B cell (primary cell): ENCODE measurements at regions not wholly inside any gene's neighbourhood (a gene's known extent, or its start where the extent isn't known, plus 50 kb on each side); places are given as distances from the start of the nearest gene placed in this dataset.

Source experiments
- ATAC-seq: fragments of 200-7000 bp; cut with Tn5 transposase; one replicate; pipeline ENCODE4 v1.10.0; 2021; ENCODE audit warnings: low read depth, mild to moderate bottlenecking, moderate number of reproducible peaks, moderate library complexity
- CTCF ChIA-PET: fragments of 350-600 bp; sonication (Branson Sonifier 250); formaldehyde crosslinking; loops from one replicate; lab custom pipeline; 2021; ENCODE audit warnings: antibody characterized with exemption, inconsistent platforms; lab: Charles Lee
- POLR2A ChIA-PET: fragments of 350-600 bp; sonication (Branson Sonifier 250); formaldehyde crosslinking; loops from one replicate; lab custom pipeline; 2021; ENCODE audit warnings: antibody characterized with exemption; lab: Charles Lee
- DNase-seq: peaks from one replicate; pipeline ENCODE4 v3.0.0; 2013
- H2AFZ ChIP-seq: 2 replicates; pipeline ENCODE4 v1.6.1; 2012; ENCODE audit warnings: mild to moderate bottlenecking, low read depth, low read length; ENCODE audit not compliant: insufficient read depth, poor library complexity, severe bottlenecking
- H3K27ac ChIP-seq, 2 donors: 1 replicate in 1 of 2; 2 replicates in 1 of 2; pipeline ENCODE4 v1.5.1; 2012 to 2013; ENCODE audit warnings: low read length in 2 of 2, mild to moderate bottlenecking in 2 of 2, moderate library complexity in 1 of 2
- H3K27me3 ChIP-seq, 4 experiments: fragments of 200-600 bp in 1 of 4; sonication (generic) in 1 of 4; replicated peaks in 1 of 4; 1 replicate in 2 of 4; 2 replicates in 2 of 4; pipeline versions ENCODE4 v1.6.1 to v1.7.0; 2013 to 2016; ENCODE audit warnings: low read length in 3 of 4, mild to moderate bottlenecking in 2 of 4, mixed read lengths in 1 of 4, moderate library complexity in 1 of 4; ENCODE audit not compliant: insufficient read depth in 4 of 4, control insufficient read depth in 3 of 4; ENCODE audit errors: control extremely low read depth in 1 of 4
- H3K36me3 ChIP-seq, 2 experiments: replicated peaks in 1 of 2; 1 replicate in 1 of 2; 2 replicates in 1 of 2; pipeline versions ENCODE4 v1.6.1 to v1.7.1; 2013; ENCODE audit warnings: low read length in 1 of 2; ENCODE audit not compliant: insufficient read depth in 2 of 2, control insufficient read depth in 1 of 2; ENCODE audit errors: control extremely low read depth in 1 of 2, extremely low read depth in 1 of 2
- H3K4me1 ChIP-seq, 2 donors: fragments of 200-600 bp in 1 of 2; sonication (generic) in 1 of 2; 1 replicate in 1 of 2; 2 replicates in 1 of 2; pipeline versions ENCODE4 v1.5.1 to v1.6.1; 2013 to 2017; ENCODE audit warnings: low read length in 2 of 2; ENCODE audit not compliant: control insufficient read depth in 2 of 2, insufficient read depth in 2 of 2
- H3K4me2 ChIP-seq: replicated peaks from 2 replicates; pipeline ENCODE3; 2012; ENCODE audit warnings: mild to moderate bottlenecking, low read depth, low read length; ENCODE audit not compliant: poor library complexity, severe bottlenecking
- H3K4me3 ChIP-seq, 5 experiments: fragments of 200-600 bp in 1 of 5; sonication (generic) in 1 of 5; 1 replicate in 3 of 5; 2 replicates in 2 of 5; pipeline versions ENCODE4 v1.5.1 to v1.7.0; 2011 to 2016; ENCODE audit warnings: low read length in 4 of 5, mild to moderate bottlenecking in 4 of 5, low read depth in 2 of 5, control low read depth in 1 of 5, moderate library complexity in 1 of 5; ENCODE audit not compliant: insufficient read depth in 1 of 5; ENCODE audit errors: control extremely low read depth in 1 of 5, extremely low read depth in 1 of 5
- H3K79me2 ChIP-seq: fragments of 200-600 bp; sonication (generic); one replicate; pipeline ENCODE4 v1.6.0; 2016; ENCODE audit warnings: low read length; ENCODE audit not compliant: control insufficient read depth, insufficient read depth
- H3K9ac ChIP-seq: fragments of 200-600 bp; sonication (generic); 2 replicates; pipeline ENCODE4 v1.6.1; 2017; ENCODE audit warnings: mild to moderate bottlenecking, low read length, moderate library complexity
- H3K9me3 ChIP-seq, 3 donors: one replicate each; pipeline versions ENCODE4 v1.6.1 to v1.7.1; 2013; ENCODE audit warnings: low read length in 2 of 3; ENCODE audit not compliant: control insufficient read depth in 2 of 3, insufficient read depth in 1 of 3; ENCODE audit errors: control extremely low read depth in 1 of 3
- H4K20me1 ChIP-seq: 2 replicates; pipeline ENCODE4 v1.6.0; 2012; ENCODE audit warnings: mild to moderate bottlenecking, low read length; ENCODE audit not compliant: insufficient read depth, control insufficient read depth, poor library complexity, severe bottlenecking
- H3K27ac Mint-ChIP-seq: one replicate; pipeline ENCODE4 v1.8.0; 2021; ENCODE audit warnings: mixed read lengths
- H3K27me3 Mint-ChIP-seq: one replicate; pipeline ENCODE4 v1.8.0; 2021; ENCODE audit warnings: mixed read lengths
- H3K4me1 Mint-ChIP-seq: one replicate; pipeline ENCODE4 v1.8.0; 2021; ENCODE audit warnings: mixed read lengths
- H3K4me3 Mint-ChIP-seq: one replicate; pipeline ENCODE4 v1.8.0; 2021; ENCODE audit warnings: mixed read lengths
- H3K9me3 Mint-ChIP-seq: one replicate; pipeline ENCODE4 v1.8.0; 2022; ENCODE audit warnings: mixed read lengths; ENCODE audit not compliant: insufficient read depth
- CTCF ChIP-seq: fragments of 200-600 bp; IDR thresholded peaks from one replicate; pipeline ENCODE4 v1.8.0; 2022; ENCODE audit warnings: antibody characterized with exemption, mild to moderate bottlenecking
- EZH2 ChIP-seq: IDR thresholded peaks from 2 replicates; pipeline ENCODE4 v1.6.1; 2012; ENCODE audit warnings: borderline replicate concordance, low read depth, mild to moderate bottlenecking, moderate library complexity, low read length; ENCODE audit not compliant: insufficient read depth, poor library complexity, severe bottlenecking
- WGBS: methylation state at CpG from one replicate; pipeline ENCODE4 v1.1.5; 2013; ENCODE audit warnings: missing lambda C conversion rate; ENCODE audit not compliant: insufficient coverage; 5-methylcytosine and 5-hydroxymethylcytosine counted together
- intact Hi-C: fragments of 100-400 bp; cut with micrococcal nuclease; formaldehyde crosslinking; loops from one replicate; pipeline ENCODE4 v1.10.0; 2022

GRCh38 chr3:118116991-118117390 lies 917.7 kb downstream of the IGSF11 start:
- Mint-ChIP-seq H3K27ac (no peak overlapping the region), H3K9me3 (peaks cover 3% of the 10 kb centered on the region), H3K4me1 (no peaks in the 10 kb centered on the region), H3K27me3 (no peaks in the 10 kb centered on the region), H3K4me3 (no peak overlapping the region)
- DNase-seq (no peak), ATAC-seq (no peak)
- intact Hi-C loops, result no loop called here
- Histone ChIP-seq H3K9me3 (no peaks in the 10 kb centered on the region), H3K9ac (no peak overlapping the region), H3K4me3 (no peak overlapping the region), H3K36me3 (no peaks in the 10 kb centered on the region), H3K27me3 (no peaks in the 10 kb centered on the region), H4K20me1 (no peaks in the 10 kb centered on the region), H2AFZ (no peak overlapping the region), H3K27ac (no peak overlapping the region), H3K4me1 (no peaks in the 10 kb centered on the region), H3K79me2 (no peaks in the 10 kb centered on the region), H3K4me2 (no peak overlapping the region)
- ChIA-PET POLR2A (no interaction called here), CTCF (no interaction called here)
- WGBS, result no CpG with 5 or more reads among the region's 3 CpGs
- TF ChIP-seq EZH2 (no peak), CTCF (no peak)

- no peaks in the 10 kb centered on the region for H3K27me3 Mint-ChIP-seq
Measured at GRCh38 chr3:118126751-118127150, 907.9 kb downstream of the IGSF11 start.

More at GRCh38 chr3:118126751-118127150, 907.9 kb downstream of the IGSF11 start:
- Mint-ChIP-seq H3K4me3 (no peak overlapping the region), H3K9me3 (no peaks in the 10 kb centered on the region), H3K27ac (no peak overlapping the region), H3K4me1 (no peaks in the 10 kb centered on the region)
- no peaks in the 10 kb centered on the region for H3K4me1 ChIP-seq
- H3K4me2 ChIP-seq, result no peak overlapping the region
- POLR2A ChIA-PET, result no interaction called here
- whole genome bisulfite sequencing, result 80% methylated on average over 1 of the region's 2 CpGs
- no peak overlapping the region for H3K4me3 ChIP-seq
- no peaks in the 10 kb centered on the region for H3K9me3 ChIP-seq
- CTCF ChIA-PET, result no interaction called here
- no peaks in the 10 kb centered on the region for H3K27me3 ChIP-seq
- ATAC-seq, result no peak
- TF ChIP-seq EZH2 (no peak), CTCF (no peak)
- H3K36me3 ChIP-seq, result no peaks in the 10 kb centered on the region
- no peak overlapping the region for H3K9ac ChIP-seq
- H2AFZ ChIP-seq, result no peak overlapping the region
- no peaks in the 10 kb centered on the region for H4K20me1 ChIP-seq
- no peak overlapping the region for H3K27ac ChIP-seq
- no peak for DNase-seq
- no peaks in the 10 kb centered on the region for H3K79me2 ChIP-seq
- intact Hi-C loops, result no loop called here
